ENCODE measurements at regions not wholly inside any gene's neighbourhood (a gene's known extent, or its start where the extent isn't known, plus 50 kb on each side); places are given as distances from the start of the nearest gene placed in this dataset.

DNA sequence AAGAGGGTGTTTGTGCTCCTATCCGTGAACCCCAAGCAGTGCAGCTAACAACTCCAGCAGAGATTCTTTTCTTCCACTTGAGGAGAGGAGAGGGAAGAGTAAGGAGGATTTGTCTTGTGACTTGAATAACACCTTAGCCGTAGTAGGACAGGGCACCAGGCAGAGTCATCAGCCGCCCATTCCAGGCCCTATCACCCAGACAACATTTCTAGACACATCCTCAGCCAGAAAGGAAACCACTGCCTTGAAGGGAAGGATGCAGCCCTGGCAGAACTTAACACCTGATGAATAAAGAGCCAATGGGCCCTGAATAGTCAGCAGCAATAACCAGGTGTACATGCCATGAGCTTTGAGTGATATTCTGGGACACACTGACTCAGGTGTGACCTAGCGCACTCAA, 1013.0 kb upstream of the COX7C start:
- Histone ChIP-seq H3K36me3 (ENCODE audit: control insufficient read depth, insufficient read depth, low read length) (no peaks in the 10 kb centered on the region), H3K9me3 (ENCODE audit: control insufficient read depth, insufficient read depth, low read depth, low read length) (no peaks in the 10 kb centered on the region), H3K4me1 (ENCODE audit: control insufficient read depth, insufficient read depth, low read length) (no peaks in the 10 kb centered on the region), H3K27me3 (ENCODE audit: control insufficient read depth, insufficient read depth, low read length) (no peaks in the 10 kb centered on the region), H3K4me3 (ENCODE audit: low read depth in 2 of 2, low read length in 2 of 2) (no peak overlapping the region), H3K27ac (ENCODE audit: low read length) (no peak overlapping the region)
- ChIA-PET CTCF (no interaction called here), POLR2A (no interaction called here)
- in situ Hi-C loops (cut with HindIII; ENCODE audit: low pct_unique_long_range_greater_than_20kb, low sequenced_read_pairs) (no loop called here), intact Hi-C loops (cut with micrococcal nuclease; ENCODE audit: unreplicated experiment) (no loop called here)
- ATAC-seq: no peak
- no peak for DNase-seq (ENCODE audit: low read depth, low spot score)
- no peak for TF ChIP-seq SIN3A (IDR thresholded peaks at IDR 0.05; ENCODE audit: borderline replicate concordance, insufficient read depth, low read depth, low read length)
- no peak for TF ChIP-seq TCF7L2 (IDR thresholded peaks at IDR 0.05; ENCODE audit: low read depth, low read length)
- TF ChIP-seq, protein P1, sequence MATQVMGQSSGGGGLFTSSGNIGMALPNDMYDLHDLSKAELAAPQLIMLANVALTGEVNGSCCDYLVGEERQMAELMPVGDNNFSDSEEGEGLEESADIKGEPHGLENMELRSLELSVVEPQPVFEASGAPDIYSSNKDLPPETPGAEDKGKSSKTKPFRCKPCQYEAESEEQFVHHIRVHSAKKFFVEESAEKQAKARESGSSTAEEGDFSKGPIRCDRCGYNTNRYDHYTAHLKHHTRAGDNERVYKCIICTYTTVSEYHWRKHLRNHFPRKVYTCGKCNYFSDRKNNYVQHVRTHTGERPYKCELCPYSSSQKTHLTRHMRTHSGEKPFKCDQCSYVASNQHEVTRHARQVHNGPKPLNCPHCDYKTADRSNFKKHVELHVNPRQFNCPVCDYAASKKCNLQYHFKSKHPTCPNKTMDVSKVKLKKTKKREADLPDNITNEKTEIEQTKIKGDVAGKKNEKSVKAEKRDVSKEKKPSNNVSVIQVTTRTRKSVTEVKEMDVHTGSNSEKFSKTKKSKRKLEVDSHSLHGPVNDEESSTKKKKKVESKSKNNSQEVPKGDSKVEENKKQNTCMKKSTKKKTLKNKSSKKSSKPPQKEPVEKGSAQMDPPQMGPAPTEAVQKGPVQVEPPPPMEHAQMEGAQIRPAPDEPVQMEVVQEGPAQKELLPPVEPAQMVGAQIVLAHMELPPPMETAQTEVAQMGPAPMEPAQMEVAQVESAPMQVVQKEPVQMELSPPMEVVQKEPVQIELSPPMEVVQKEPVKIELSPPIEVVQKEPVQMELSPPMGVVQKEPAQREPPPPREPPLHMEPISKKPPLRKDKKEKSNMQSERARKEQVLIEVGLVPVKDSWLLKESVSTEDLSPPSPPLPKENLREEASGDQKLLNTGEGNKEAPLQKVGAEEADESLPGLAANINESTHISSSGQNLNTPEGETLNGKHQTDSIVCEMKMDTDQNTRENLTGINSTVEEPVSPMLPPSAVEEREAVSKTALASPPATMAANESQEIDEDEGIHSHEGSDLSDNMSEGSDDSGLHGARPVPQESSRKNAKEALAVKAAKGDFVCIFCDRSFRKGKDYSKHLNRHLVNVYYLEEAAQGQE (IDR thresholded peaks at IDR 0.05; ENCODE audit: insufficient read depth in 1 of 2, low read depth in 2 of 2, low read length in 1 of 2): no peak
- TF ChIP-seq, protein P2, sequence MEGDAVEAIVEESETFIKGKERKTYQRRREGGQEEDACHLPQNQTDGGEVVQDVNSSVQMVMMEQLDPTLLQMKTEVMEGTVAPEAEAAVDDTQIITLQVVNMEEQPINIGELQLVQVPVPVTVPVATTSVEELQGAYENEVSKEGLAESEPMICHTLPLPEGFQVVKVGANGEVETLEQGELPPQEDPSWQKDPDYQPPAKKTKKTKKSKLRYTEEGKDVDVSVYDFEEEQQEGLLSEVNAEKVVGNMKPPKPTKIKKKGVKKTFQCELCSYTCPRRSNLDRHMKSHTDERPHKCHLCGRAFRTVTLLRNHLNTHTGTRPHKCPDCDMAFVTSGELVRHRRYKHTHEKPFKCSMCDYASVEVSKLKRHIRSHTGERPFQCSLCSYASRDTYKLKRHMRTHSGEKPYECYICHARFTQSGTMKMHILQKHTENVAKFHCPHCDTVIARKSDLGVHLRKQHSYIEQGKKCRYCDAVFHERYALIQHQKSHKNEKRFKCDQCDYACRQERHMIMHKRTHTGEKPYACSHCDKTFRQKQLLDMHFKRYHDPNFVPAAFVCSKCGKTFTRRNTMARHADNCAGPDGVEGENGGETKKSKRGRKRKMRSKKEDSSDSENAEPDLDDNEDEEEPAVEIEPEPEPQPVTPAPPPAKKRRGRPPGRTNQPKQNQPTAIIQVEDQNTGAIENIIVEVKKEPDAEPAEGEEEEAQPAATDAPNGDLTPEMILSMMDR (IDR thresholded peaks at IDR 0.05): no peak
- no peak for TF ChIP-seq POLR2AphosphoS5 (IDR thresholded peaks at IDR 0.05; ENCODE audit: low read depth, low read length)
- no TSS peak for BruUV-seq (replicated peaks)

DNA sequence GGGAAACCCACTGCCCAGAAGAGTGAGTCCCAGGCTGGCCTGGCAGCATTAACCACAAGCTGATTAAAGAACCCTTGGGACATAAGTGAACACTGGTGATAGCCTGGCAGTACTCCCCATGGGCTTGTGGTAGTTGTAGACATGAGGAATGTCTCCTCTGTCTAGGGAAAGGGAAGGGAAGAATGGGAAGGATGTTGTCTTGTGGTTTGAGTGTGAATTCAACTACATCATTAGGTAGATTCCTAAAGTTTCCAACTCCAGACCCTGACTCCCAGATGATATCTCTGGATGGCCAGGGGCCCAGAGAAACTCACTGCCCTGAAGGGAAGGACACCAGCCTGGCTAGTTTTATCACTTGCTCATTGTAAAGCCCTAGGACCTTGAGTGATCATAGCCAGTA, 1012.4 kb upstream of the COX7C start:
- Histone ChIP-seq H3K36me3 (ENCODE audit: control insufficient read depth, insufficient read depth, low read length) (no peaks in the 10 kb centered on the region), H3K27ac (ENCODE audit: low read length) (no peak overlapping the region), H3K9me3 (ENCODE audit: control insufficient read depth, insufficient read depth, low read depth, low read length) (no peaks in the 10 kb centered on the region), H3K27me3 (ENCODE audit: control insufficient read depth, insufficient read depth, low read length) (no peaks in the 10 kb centered on the region), H3K4me1 (ENCODE audit: control insufficient read depth, insufficient read depth, low read length) (no peaks in the 10 kb centered on the region), H3K4me3 (ENCODE audit: low read depth in 2 of 2, low read length in 2 of 2) (no peak overlapping the region)
- TF ChIP-seq, protein P2 (IDR thresholded peaks at IDR 0.05): no peak
- TF ChIP-seq, protein P1 (IDR thresholded peaks at IDR 0.05; ENCODE audit: insufficient read depth in 1 of 2, low read depth in 2 of 2, low read length in 1 of 2): no peak
- TF ChIP-seq TCF7L2 (IDR thresholded peaks at IDR 0.05; ENCODE audit: low read depth, low read length): no peak
- TF ChIP-seq SIN3A (IDR thresholded peaks at IDR 0.05; ENCODE audit: borderline replicate concordance, insufficient read depth, low read depth, low read length): no peak
- TF ChIP-seq POLR2AphosphoS5 (IDR thresholded peaks at IDR 0.05; ENCODE audit: low read depth, low read length): no peak
- DNase-seq (ENCODE audit: low read depth, low spot score): no peak
- ChIA-PET CTCF (no interaction called here), POLR2A (no interaction called here)
- BruUV-seq (replicated peaks): no TSS peak
- intact Hi-C loops (cut with micrococcal nuclease; ENCODE audit: unreplicated experiment) (no loop called here), in situ Hi-C loops (cut with HindIII; ENCODE audit: low pct_unique_long_range_greater_than_20kb, low sequenced_read_pairs) (no loop called here)
- no peak for ATAC-seq

Data from Panc1 (cell line).